Spleen (tissue), 7 donors: ENCODE measurements at regions not wholly inside any gene's neighbourhood (a gene's known extent, or its start where the extent isn't known, plus 50 kb on each side); places are given as distances from the start of the nearest gene placed in this dataset.

ENCODE experiments used
- CTCF ChIP-seq, 11 experiments: fragments of 200-600 bp in 7 of 11; fragments of 450-650 bp in 4 of 11; sonication (generic) in 4 of 11; IDR thresholded peaks in 8 of 11; conservative IDR thresholded peaks in 3 of 11; 1 replicate in 7 of 11; 2 replicates in 4 of 11; pipeline versions ENCODE4 v1.4.0 to v1.8.0; 2016 to 2021; ENCODE audit warnings: antibody characterized with exemption in 11 of 11, inconsistent platforms in 4 of 11, mild to moderate bottlenecking in 1 of 11
- POLR2A ChIP-seq, 3 donors: fragments of 450-650 bp; IDR thresholded peaks; one replicate each; pipeline ENCODE4 v1.5.1; 2017; ENCODE audit warnings: antibody characterized with exemption in 3 of 3, mild to moderate bottlenecking in 1 of 3
- POLR2AphosphoS5 ChIP-seq, 3 donors: sonication (generic); formaldehyde crosslinking; IDR thresholded peaks; one replicate each; pipeline ENCODE4 v1.5.1; 2017; ENCODE audit warnings: antibody characterized with exemption in 3 of 3
- donor health status: DM: no; HTN: no; CAD: no; lungs with moderate emphysema.
- donor health status: DM: no; HTN: no; CAD: no.
- donor health status: DM: no; HTN: no; CAD: no.

- TF ChIP-seq POLR2AphosphoS5 (IDR thresholded peaks at IDR 0.05) (no peak), CTCF (IDR thresholded peaks at IDR 0.05 in 8 of 11, conservative IDR thresholded peaks at IDR 0.05 in 3 of 11) (no peak), POLR2A (IDR thresholded peaks at IDR 0.05) (no peak)
Observed at GRCh38 chr16:27737513-27737912, 187.6 kb downstream of the KATNIP start.
